Neural cell (in vitro differentiated cells): ENCODE measurements at regions not wholly inside any gene's neighbourhood (a gene's known extent, or its start where the extent isn't known, plus 50 kb on each side); places are given as distances from the start of the nearest gene placed in this dataset.

Source experiments
- H2AFZ ChIP-seq: fragments of 200-600, 300-800 bp; sonication (generic), shearing (Covaris generic); 2 replicates; pipeline ENCODE4 v1.6.0; 2014; ENCODE audit warnings: low read depth, mild to moderate bottlenecking, antibody characterized with exemption, low read length, moderate library complexity
- H3F3A ChIP-seq: fragments of 200-600 bp; shearing (Covaris generic); 2 replicates; pipeline ENCODE4 v1.6.1; 2016; ENCODE audit warnings: mild to moderate bottlenecking, moderate library complexity, mixed read lengths, antibody characterized with exemption, low read length; ENCODE audit not compliant: insufficient read depth, poor library complexity, severe bottlenecking
- H3K27ac ChIP-seq: fragments of 200-600, 300-800 bp; sonication (generic), shearing (Covaris generic); 2 replicates; pipeline ENCODE4 v1.5.1; 2014; ENCODE audit warnings: mild to moderate bottlenecking, low read length, moderate library complexity
- H3K27me3 ChIP-seq: fragments of 300-800, 200-600 bp; sonication (generic), shearing (Covaris generic); 2 replicates; pipeline ENCODE4 v1.6.0; 2014; ENCODE audit warnings: mild to moderate bottlenecking, low read depth, low read length, moderate library complexity; ENCODE audit not compliant: insufficient read depth
- H3K36me3 ChIP-seq: fragments of 300-800, 200-600 bp; sonication (generic), shearing (Covaris generic); 2 replicates; pipeline ENCODE4 v1.5.1; 2014; ENCODE audit warnings: mild to moderate bottlenecking, antibody characterized with exemption, low read length, moderate library complexity; ENCODE audit not compliant: insufficient read depth
- H3K4me2 ChIP-seq: fragments of 300-800, 200-600 bp; sonication (generic), shearing (Covaris generic); 2 replicates; pipeline ENCODE4 v1.6.0; 2014; ENCODE audit warnings: mild to moderate bottlenecking, low read length
- H3K4me3 ChIP-seq: fragments of 300-800, 200-600 bp; sonication (generic), shearing (Covaris generic); 2 replicates; pipeline ENCODE4 v1.5.1; 2014; ENCODE audit warnings: mild to moderate bottlenecking, low read length, moderate library complexity
- H3K79me2 ChIP-seq: fragments of 200-600 bp; shearing (Covaris generic); replicated peaks from 2 replicates; pipeline ENCODE4 v1.6.0; 2014; ENCODE audit warnings: mild to moderate bottlenecking, low read length, moderate library complexity; ENCODE audit not compliant: insufficient read depth
- H3K9ac ChIP-seq: fragments of 300-800, 200-600 bp; sonication (generic), shearing (Covaris generic); 2 replicates; pipeline ENCODE4 v1.6.1; 2016; ENCODE audit warnings: mild to moderate bottlenecking, low read length, mixed read lengths
- H3K9me2 ChIP-seq: fragments of 200-600 bp; shearing (Covaris generic); 2 replicates; pipeline ENCODE4 v1.6.1; 2016; ENCODE audit warnings: mild to moderate bottlenecking, low read length, mixed read lengths; ENCODE audit not compliant: insufficient read depth
- H3K9me3 ChIP-seq: fragments of 200-600, 300-800 bp; sonication (generic), shearing (Covaris generic); 2 replicates; pipeline ENCODE4 v1.6.1; 2016; ENCODE audit warnings: mild to moderate bottlenecking, mixed run types, low read length, moderate library complexity, mixed read lengths
- H4K20me1 ChIP-seq: fragments of 200-600 bp; shearing (Covaris generic); 2 replicates; pipeline ENCODE4 v1.6.1; 2016; ENCODE audit warnings: mild to moderate bottlenecking, mixed run types; ENCODE audit not compliant: insufficient read depth
- CTCF ChIP-seq: fragments of 450-650 bp; IDR thresholded peaks from 2 replicates; pipeline ENCODE4 v1.5.1; 2014; ENCODE audit warnings: antibody characterized with exemption, mild to moderate bottlenecking, moderate library complexity; ENCODE audit not compliant: poor library complexity, severe bottlenecking
- EP300 ChIP-seq: fragments of 450-650 bp; conservative IDR thresholded peaks from 2 replicates; pipeline ENCODE4 v1.6.1; 2014; ENCODE audit warnings: antibody characterized with exemption, mild to moderate bottlenecking, moderate library complexity; ENCODE audit not compliant: poor library complexity, severe bottlenecking
- EZH2 ChIP-seq: fragments of 200-600, 300-800 bp; shearing (Covaris generic), sonication (generic); IDR thresholded peaks from 2 replicates; pipeline ENCODE4 v1.6.1; 2014; ENCODE audit warnings: antibody characterized with exemption, low read length, borderline replicate concordance, mild to moderate bottlenecking; ENCODE audit not compliant: insufficient read depth, poor library complexity, severe bottlenecking
- MXI1 ChIP-seq: fragments of 450-650 bp; conservative IDR thresholded peaks from 2 replicates; pipeline ENCODE4 v1.6.1; 2014; ENCODE audit warnings: antibody characterized with exemption, mild to moderate bottlenecking; ENCODE audit not compliant: poor library complexity, severe bottlenecking
- POLR2AphosphoS5 ChIP-seq: IDR thresholded peaks from 2 replicates; pipeline ENCODE4 v1.6.1; 2012
- RAD21 ChIP-seq: fragments of 450-650 bp; conservative IDR thresholded peaks from 2 replicates; pipeline ENCODE4 v1.6.1; 2014; ENCODE audit warnings: antibody characterized with exemption, mild to moderate bottlenecking, moderate library complexity
- REST ChIP-seq: IDR thresholded peaks from 2 replicates; pipeline ENCODE4 v1.6.1; 2012; ENCODE audit warnings: borderline replicate concordance
- SMC3 ChIP-seq: fragments of 450-650 bp; conservative IDR thresholded peaks from 2 replicates; pipeline ENCODE4 v1.6.1; 2014; ENCODE audit warnings: antibody characterized with exemption, mild to moderate bottlenecking, moderate library complexity; ENCODE audit not compliant: poor library complexity
- TAF1 ChIP-seq: IDR thresholded peaks from 2 replicates; pipeline ENCODE4 v1.6.1; 2012; ENCODE audit warnings: low read depth

- Histone ChIP-seq H3K79me2 (no peaks in the 10 kb centered on the region), H3K27me3 (no peaks in the 10 kb centered on the region), H3K4me2 (no peak overlapping the region), H3K4me3 (no peak overlapping the region), H2AFZ (no peak overlapping the region), H3K9ac (no peak overlapping the region), H3K27ac (no peak overlapping the region), H3K9me2 (no peaks in the 10 kb centered on the region), H3K36me3 (no peaks in the 10 kb centered on the region), H4K20me1 (no peaks in the 10 kb centered on the region), H3F3A (no peaks in the 10 kb centered on the region), H3K9me3 (no peaks in the 10 kb centered on the region)
- no peak for TF ChIP-seq POLR2AphosphoS5
- TF ChIP-seq CTCF = no peak
- TF ChIP-seq MXI1 = no peak
- no peak for TF ChIP-seq REST
- no peak for TF ChIP-seq EZH2
- no peak for TF ChIP-seq RAD21
- no peak for TF ChIP-seq TAF1
- TF ChIP-seq SMC3 = no peak
- no peak for TF ChIP-seq EP300
Measured at GRCh38 chr2:221851531-221852045, 279.5 kb upstream of the EPHA4 start.

- no peak overlapping the region for H3K4me3 ChIP-seq
- no peaks in the 10 kb centered on the region for H3K27me3 ChIP-seq
- no peaks in the 10 kb centered on the region for H3K9me3 ChIP-seq
- no peak overlapping the region for H3K9ac ChIP-seq
- no peaks in the 10 kb centered on the region for H3K9me2 ChIP-seq
- H3K4me2 ChIP-seq = no peak overlapping the region
- no peaks in the 10 kb centered on the region for H3K36me3 ChIP-seq
- TF ChIP-seq POLR2AphosphoS5 = no peak
- no peak for TF ChIP-seq RAD21
- TF ChIP-seq SMC3 = no peak
- TF ChIP-seq MXI1 = no peak
- no peak for TF ChIP-seq REST
- no peak for TF ChIP-seq CTCF
- no peak for TF ChIP-seq EZH2
- TF ChIP-seq EP300 = no peak
- no peak for TF ChIP-seq TAF1
- H2AFZ ChIP-seq = no peak overlapping the region
- no peaks in the 10 kb centered on the region for H3K79me2 ChIP-seq
- H3F3A ChIP-seq = no peaks in the 10 kb centered on the region
- no peaks in the 10 kb centered on the region for H4K20me1 ChIP-seq
- no peak overlapping the region for H3K27ac ChIP-seq
Measured at GRCh38 chr2:221850076-221850475, 278.0 kb upstream of the EPHA4 start.
